ENCODE measurements at regions not wholly inside any gene's neighbourhood (a gene's known extent, or its start where the extent isn't known, plus 50 kb on each side); places are given as distances from the start of the nearest gene placed in this dataset.

- Histone ChIP-seq H3K27ac (ENCODE audit: low read depth, low read length) (no peak overlapping the region), H3K4me3 (ENCODE audit: low read length) (no peak overlapping the region), H3K36me3 (ENCODE audit: control insufficient read depth in 2 of 3, insufficient read depth in 3 of 3, low read length in 3 of 3) (no peaks in the 10 kb centered on the region), H3K4me1 (ENCODE audit: control insufficient read depth in 2 of 2, insufficient read depth in 2 of 2, low read length in 2 of 2) (no peaks in the 10 kb centered on the region), H3K9me3 (ENCODE audit: control insufficient read depth in 2 of 3, low read length in 3 of 3) (no peaks in the 10 kb centered on the region), H3K27me3 (ENCODE audit: control insufficient read depth in 2 of 2, insufficient read depth in 2 of 2, low read length in 2 of 2) (no peaks in the 10 kb centered on the region)
- CTCF ChIA-PET: no interaction called here
- no peaks in the 10 kb centered on the region for H3K36me3 Mint-ChIP-seq
- H3K27ac Mint-ChIP-seq: no peak overlapping the region
- intact Hi-C loops (cut with micrococcal nuclease): no loop called here
- DNase-seq (no peak), ATAC-seq (no peak)
- peaks cover 8 to 39% (median 15%) of the 10 kb centered on the region in 11 donors for H3K9me3 Mint-ChIP-seq
- H3K4me1 Mint-ChIP-seq: no peaks in the 10 kb centered on the region
- H3K4me3 Mint-ChIP-seq: no peak overlapping the region
- H3K27me3 Mint-ChIP-seq: no peaks in the 10 kb centered on the region
- POLR2A ChIA-PET: no interaction called here
These were observed 88.1 kb upstream of the HTR1A start for GRCh38 chr5:64050296-64050695.

DNA sequence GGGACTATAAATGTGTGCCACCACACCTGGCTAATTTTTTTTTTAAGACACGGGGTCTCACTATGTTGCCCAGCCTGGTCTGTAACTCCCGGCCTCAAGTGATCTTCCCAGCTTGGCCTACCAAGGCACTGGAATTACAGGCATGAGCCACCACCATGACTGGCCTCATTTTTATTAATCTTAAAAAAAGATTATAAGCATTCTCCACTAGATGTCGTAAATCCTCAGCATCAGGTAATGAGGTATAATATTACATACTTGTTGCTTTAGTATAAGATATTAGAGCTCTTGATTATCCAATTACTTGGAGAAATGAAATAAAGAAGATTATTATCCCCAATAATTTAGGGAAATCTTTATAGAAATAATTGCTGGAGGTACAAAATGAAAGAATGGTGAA, 78.2 kb upstream of the HTR1A start:
- POLR2A ChIA-PET: no interaction called here
- H3K4me3 Mint-ChIP-seq: no peak overlapping the region

GRCh38 chr5:64026493-64026892, 64.2 kb upstream of the HTR1A start:
- Histone ChIP-seq H3K36me3 (ENCODE audit: control insufficient read depth in 2 of 3, insufficient read depth in 3 of 3, low read length in 3 of 3) (no peaks in the 10 kb centered on the region), H3K27ac (ENCODE audit: low read depth, low read length) (no peak overlapping the region), H3K4me3 (ENCODE audit: low read length) (no peak overlapping the region), H3K4me1 (ENCODE audit: control insufficient read depth in 2 of 2, insufficient read depth in 2 of 2, low read length in 2 of 2) (no peaks in the 10 kb centered on the region), H3K9me3 (ENCODE audit: control insufficient read depth in 2 of 3, low read length in 3 of 3) (no peaks in the 10 kb centered on the region), H3K27me3 (ENCODE audit: control insufficient read depth in 2 of 2, insufficient read depth in 2 of 2, low read length in 2 of 2) (no peaks in the 10 kb centered on the region)
- Mint-ChIP-seq H3K9me3 (peaks cover 0 to 8% (median 2%) of the 10 kb centered on the region in 11 donors), H3K27ac (no peak overlapping the region), H3K36me3 (peaks cover 0 to 3% (median 0%) of the 10 kb centered on the region in 5 donors), H3K4me3 (no peak overlapping the region), H3K4me1 (no peaks in the 10 kb centered on the region), H3K27me3 (no peaks in the 10 kb centered on the region)
- intact Hi-C loops (cut with micrococcal nuclease): no loop called here
- CTCF ChIA-PET: no interaction called here
- DNase-seq (no peak), ATAC-seq (no peak)
- POLR2A ChIA-PET: no interaction called here

More for the DNA sequence above, 78.2 kb upstream of the HTR1A start:
- Mint-ChIP-seq H3K9me3 (peaks cover 8 to 48% (median 13%) of the 10 kb centered on the region in 11 donors), H3K4me1 (no peaks in the 10 kb centered on the region), H3K36me3 (no peaks in the 10 kb centered on the region), H3K27me3 (no peaks in the 10 kb centered on the region), H3K27ac (no peak overlapping the region)
- intact Hi-C loops (cut with micrococcal nuclease): no loop called here
- Histone ChIP-seq H3K4me1 (ENCODE audit: control insufficient read depth in 2 of 2, insufficient read depth in 2 of 2, low read length in 2 of 2) (no peaks in the 10 kb centered on the region), H3K36me3 (ENCODE audit: control insufficient read depth in 2 of 3, insufficient read depth in 3 of 3, low read length in 3 of 3) (no peaks in the 10 kb centered on the region), H3K27ac (ENCODE audit: low read depth, low read length) (no peak overlapping the region), H3K27me3 (ENCODE audit: control insufficient read depth in 2 of 2, insufficient read depth in 2 of 2, low read length in 2 of 2) (no peaks in the 10 kb centered on the region), H3K9me3 (ENCODE audit: control insufficient read depth in 2 of 3, low read length in 3 of 3) (peaks cover 0 to 6% (median 0%) of the 10 kb centered on the region in 3 experiments), H3K4me3 (ENCODE audit: low read length) (no peak overlapping the region)
- ATAC-seq: no peak
- no peak for DNase-seq
- CTCF ChIA-PET: no interaction called here

DNA sequence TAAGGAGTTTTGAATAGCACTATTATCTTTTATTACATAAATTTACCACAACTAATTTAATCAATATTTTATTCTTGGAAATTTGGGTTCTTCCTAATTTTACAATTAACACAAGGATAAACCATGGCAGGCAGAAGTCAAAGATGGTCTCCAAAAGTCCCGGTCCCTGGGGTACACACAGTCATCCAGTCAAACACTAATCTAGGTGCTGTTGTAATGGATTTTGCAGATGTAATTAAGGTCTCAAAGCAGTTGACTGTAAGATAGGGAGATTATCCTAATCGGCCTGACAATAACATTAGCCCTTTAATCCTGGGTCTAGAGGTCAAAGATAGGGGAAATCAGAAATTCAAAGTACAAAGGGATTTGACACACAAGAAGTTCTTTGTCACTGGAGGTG, 57.5 kb upstream of the HTR1A start:
- no peak for ATAC-seq
- CTCF ChIA-PET: no interaction called here
- no peaks in the 10 kb centered on the region for H3K4me1 Mint-ChIP-seq
- H3K4me3 Mint-ChIP-seq: no peak overlapping the region
- intact Hi-C loops (cut with micrococcal nuclease): no loop called here
- H3K27ac Mint-ChIP-seq: no peak overlapping the region
- peaks cover 0 to 3% (median 0%) of the 10 kb centered on the region in 5 donors for H3K36me3 Mint-ChIP-seq
- POLR2A ChIA-PET: no interaction called here
- Histone ChIP-seq H3K4me1 (ENCODE audit: control insufficient read depth in 2 of 2, insufficient read depth in 2 of 2, low read length in 2 of 2) (no peaks in the 10 kb centered on the region), H3K4me3 (ENCODE audit: low read length) (no peak overlapping the region), H3K27ac (ENCODE audit: low read depth, low read length) (no peak overlapping the region), H3K27me3 (ENCODE audit: control insufficient read depth in 2 of 2, insufficient read depth in 2 of 2, low read length in 2 of 2) (no peaks in the 10 kb centered on the region), H3K9me3 (ENCODE audit: control insufficient read depth in 2 of 3, low read length in 3 of 3) (no peaks in the 10 kb centered on the region), H3K36me3 (ENCODE audit: control insufficient read depth in 2 of 3, insufficient read depth in 3 of 3, low read length in 3 of 3) (no peaks in the 10 kb centered on the region)
- no peaks in the 10 kb centered on the region for H3K27me3 Mint-ChIP-seq
- peaks cover 0 to 9% (median 0%) of the 10 kb centered on the region in 11 donors for H3K9me3 Mint-ChIP-seq
- DNase-seq: no peak

GRCh38 chr5:64018966-64019365, 56.7 kb upstream of the HTR1A start:
- Mint-ChIP-seq H3K36me3 (peaks cover 0 to 4% (median 0%) of the 10 kb centered on the region in 5 donors), H3K27me3 (no peaks in the 10 kb centered on the region), H3K27ac (peak overlapping the region in 1 of 9 donors; percentile 23), H3K4me1 (no peaks in the 10 kb centered on the region), H3K9me3 (peaks cover 0 to 17% (median 0%) of the 10 kb centered on the region in 11 donors), H3K4me3 (no peak overlapping the region)
- H3K9me3 ChIP-seq (ENCODE audit: control insufficient read depth in 2 of 3, low read length in 3 of 3): no peaks in the 10 kb centered on the region
- no peaks in the 10 kb centered on the region for H3K4me1 ChIP-seq (ENCODE audit: control insufficient read depth in 2 of 2, insufficient read depth in 2 of 2, low read length in 2 of 2)
- H3K27me3 ChIP-seq (ENCODE audit: control insufficient read depth in 2 of 2, insufficient read depth in 2 of 2, low read length in 2 of 2): no peaks in the 10 kb centered on the region
- CTCF ChIA-PET: no interaction called here
- intact Hi-C loops (cut with micrococcal nuclease): no loop called here
- no peak overlapping the region for H3K27ac ChIP-seq (ENCODE audit: low read depth, low read length)
- H3K4me3 ChIP-seq (ENCODE audit: low read length): no peak overlapping the region
- no peaks in the 10 kb centered on the region for H3K36me3 ChIP-seq (ENCODE audit: control insufficient read depth in 2 of 3, insufficient read depth in 3 of 3, low read length in 3 of 3)
- POLR2A ChIA-PET: no interaction called here
- ATAC-seq (no peak), DNase-seq (no peak)

- H3K4me1 Mint-ChIP-seq: no peaks in the 10 kb centered on the region
- CTCF ChIA-PET: no interaction called here
- H3K27me3 Mint-ChIP-seq: no peaks in the 10 kb centered on the region
- intact Hi-C loops (cut with micrococcal nuclease): no loop called here
- H3K4me3 Mint-ChIP-seq: no peak overlapping the region
- POLR2A ChIA-PET: no interaction called here
- Histone ChIP-seq H3K4me3 (ENCODE audit: low read length) (no peak overlapping the region), H3K9me3 (ENCODE audit: control insufficient read depth in 2 of 3, low read length in 3 of 3) (no peaks in the 10 kb centered on the region), H3K4me1 (ENCODE audit: control insufficient read depth in 2 of 2, insufficient read depth in 2 of 2, low read length in 2 of 2) (no peaks in the 10 kb centered on the region), H3K27me3 (ENCODE audit: control insufficient read depth in 2 of 2, insufficient read depth in 2 of 2, low read length in 2 of 2) (no peaks in the 10 kb centered on the region), H3K36me3 (ENCODE audit: control insufficient read depth in 2 of 3, insufficient read depth in 3 of 3, low read length in 3 of 3) (no peaks in the 10 kb centered on the region), H3K27ac (ENCODE audit: low read depth, low read length) (no peak overlapping the region)
- H3K9me3 Mint-ChIP-seq: peaks cover 0 to 12% (median 0%) of the 10 kb centered on the region in 11 donors
- peaks cover 0 to 5% (median 0%) of the 10 kb centered on the region in 5 donors for H3K36me3 Mint-ChIP-seq
- ATAC-seq: no peak
- no peak overlapping the region for H3K27ac Mint-ChIP-seq
- no peak for DNase-seq
These were observed 53.6 kb upstream of the HTR1A start for GRCh38 chr5:64015824-64016223.
